Activated T-helper 1 cell treated with anti-CD3 and anti-CD28 coated beads, Interleukin-12 subunit alpha, Interleukin-12 subunit beta, Interleukin-2, Interleukin-4 antibody, amounts not matched to agents 30 ng/mL and 10 ng/mL and 1 ng/mL, durations not matched to agents 14 hours and 24 hours and 36 hours (primary cell): ENCODE measurements at regions not wholly inside any gene's neighbourhood (a gene's known extent, or its start where the extent isn't known, plus 50 kb on each side); places are given as distances from the start of the nearest gene placed in this dataset.

ENCODE experiments used
- DNase-seq: peaks from one replicate; pipeline ENCODE4 v3.0.0; 2021; ENCODE audit warnings: low spot score
- H3K27ac Mint-ChIP-seq: one replicate; pipeline ENCODE4 v1.8.0; 2021; ENCODE audit warnings: mild to moderate bottlenecking, mixed read lengths
- H3K27me3 Mint-ChIP-seq: one replicate; pipeline ENCODE4 v1.8.0; 2022; ENCODE audit warnings: mild to moderate bottlenecking, moderate library complexity, mixed read lengths; ENCODE audit not compliant: insufficient read depth
- H3K36me3 Mint-ChIP-seq: one replicate; pipeline ENCODE4 v1.8.0; 2021; ENCODE audit warnings: low read depth, mixed read lengths
- H3K4me1 Mint-ChIP-seq: one replicate; pipeline ENCODE4 v1.8.0; 2021; ENCODE audit warnings: low read depth, mixed read lengths
- H3K4me3 Mint-ChIP-seq: one replicate; pipeline ENCODE4 v1.8.0; 2021; ENCODE audit warnings: mild to moderate bottlenecking, moderate library complexity, mixed read lengths
- H3K9me3 Mint-ChIP-seq: one replicate; pipeline ENCODE4 v1.8.0; 2021; ENCODE audit warnings: mixed read lengths
- intact Hi-C: fragments of 100-400 bp; cut with micrococcal nuclease; formaldehyde crosslinking; loops from one replicate; pipeline ENCODE4 v1.15.1; 2024

- Mint-ChIP-seq H3K27me3 (peaks cover 9% of the 10 kb centered on the region), H3K4me1 (no peaks in the 10 kb centered on the region), H3K9me3 (no peaks in the 10 kb centered on the region), H3K36me3 (no peaks in the 10 kb centered on the region), H3K27ac (no peak overlapping the region), H3K4me3 (no peak overlapping the region)
- intact Hi-C loops: no loop called here
- no peak for DNase-seq
These were observed 73.5 kb downstream of the TNFAIP2 start for GRCh38 chr14:103196716-103197115.

- Mint-ChIP-seq H3K27me3 (peaks cover 7% of the 10 kb centered on the region), H3K4me1 (no peaks in the 10 kb centered on the region), H3K27ac (no peak overlapping the region), H3K9me3 (no peaks in the 10 kb centered on the region), H3K36me3 (no peaks in the 10 kb centered on the region), H3K4me3 (no peak overlapping the region)
- no peak for DNase-seq
- intact Hi-C loops: no loop called here
These were observed 75.2 kb downstream of the TNFAIP2 start for GRCh38 chr14:103198131-103199105.

DNA sequence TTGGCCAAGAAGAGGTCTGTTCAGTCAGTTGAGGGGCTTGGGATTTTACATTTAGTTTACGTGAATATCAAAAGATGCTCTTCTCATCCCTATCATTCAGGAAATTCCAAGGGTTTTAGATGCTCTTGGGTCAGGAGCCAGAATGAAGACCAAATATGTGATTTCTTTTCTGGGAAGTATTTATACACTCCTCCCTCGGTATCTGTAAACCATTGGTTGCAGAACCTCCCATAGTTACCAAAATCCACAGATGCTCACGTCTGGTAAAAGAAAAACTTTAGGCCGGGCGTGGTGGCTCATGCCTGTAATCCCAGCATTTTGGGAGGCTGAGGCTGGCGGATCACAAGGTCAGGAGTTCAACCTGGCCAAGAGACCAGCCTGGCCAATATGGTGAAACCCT, 75.9 kb downstream of the TNFAIP2 start:
- Mint-ChIP-seq H3K36me3 (no peaks in the 10 kb centered on the region), H3K27me3 (peaks cover 5% of the 10 kb centered on the region), H3K9me3 (peaks cover 5% of the 10 kb centered on the region), H3K4me1 (no peaks in the 10 kb centered on the region), H3K4me3 (no peak overlapping the region), H3K27ac (no peak overlapping the region)
- intact Hi-C loops: no loop called here
- DNase-seq: no peak

DNA sequence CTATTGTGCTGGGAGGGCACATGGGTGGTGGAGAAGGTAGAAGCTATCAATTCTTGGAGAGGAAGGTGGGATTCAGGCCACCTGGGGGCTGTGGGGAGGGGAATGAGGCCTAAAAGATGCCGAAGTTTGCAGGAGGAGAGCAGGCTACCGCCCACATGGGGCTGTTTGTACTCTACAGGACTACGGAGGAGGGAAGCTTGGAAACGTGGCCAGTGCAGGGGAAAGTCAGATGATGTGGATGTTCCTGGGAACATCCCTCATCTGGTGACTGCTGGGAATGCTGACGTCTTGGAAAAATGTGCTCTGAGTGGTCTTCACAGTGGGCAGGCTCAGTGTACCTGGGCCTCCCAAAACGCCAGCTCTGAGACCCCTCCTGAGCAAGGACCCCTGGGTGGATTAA, 78.5 kb downstream of the TNFAIP2 start:
- H3K4me3 Mint-ChIP-seq: no peak overlapping the region
- H3K4me1 Mint-ChIP-seq: no peaks in the 10 kb centered on the region

DNA sequence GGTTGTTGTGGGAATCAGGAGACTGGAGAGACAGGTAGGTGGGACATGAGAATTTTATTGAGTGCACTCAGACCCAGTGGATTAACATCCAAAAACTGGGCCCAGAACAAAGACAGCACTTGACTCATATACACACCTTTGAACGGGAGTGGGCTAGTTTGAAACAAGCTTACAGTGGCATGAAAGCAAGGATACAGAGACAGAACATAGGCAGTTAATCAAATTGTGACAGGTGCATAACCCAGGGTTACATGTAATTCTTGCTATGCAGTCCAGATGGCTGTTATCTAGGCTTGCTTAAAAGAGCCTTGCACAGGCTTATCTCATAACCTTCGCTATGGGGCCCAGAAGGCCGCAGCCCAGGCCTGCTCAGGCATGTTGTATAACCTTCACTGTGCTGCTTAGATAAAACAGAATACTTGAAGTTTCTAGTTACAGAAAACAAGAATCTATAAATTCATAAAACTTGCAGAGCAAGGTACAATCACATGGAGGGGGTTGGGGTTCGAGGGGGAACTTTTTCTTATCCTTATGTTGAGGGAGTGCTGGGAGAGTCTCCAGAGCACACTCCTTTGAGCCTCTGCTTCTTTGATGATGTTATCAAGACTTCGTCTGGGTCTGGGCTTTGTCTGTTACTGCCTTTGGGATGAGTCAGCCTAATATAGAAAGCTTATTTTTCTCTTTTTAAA, 81.7 kb downstream of the TNFAIP2 start:
- Mint-ChIP-seq H3K27ac (no peak overlapping the region), H3K4me3 (no peak overlapping the region), H3K27me3 (peaks cover 28% of the 10 kb centered on the region), H3K9me3 (peaks cover 17% of the 10 kb centered on the region), H3K4me1 (no peaks in the 10 kb centered on the region), H3K36me3 (peaks cover 2% of the 10 kb centered on the region)
- intact Hi-C loops: no loop called here
- no peak for DNase-seq

More for the DNA sequence above, 78.5 kb downstream of the TNFAIP2 start:
- no peak for DNase-seq
- Mint-ChIP-seq H3K9me3 (peaks cover 17% of the 10 kb centered on the region), H3K27ac (no peak overlapping the region), H3K36me3 (no peaks in the 10 kb centered on the region), H3K27me3 (peaks cover 14% of the 10 kb centered on the region)
- intact Hi-C loops: no loop called here

GRCh38 chr14:103205541-103205906, 82.3 kb downstream of the TNFAIP2 start:
- H3K27me3 Mint-ChIP-seq: peaks cover 29% of the 10 kb centered on the region
- intact Hi-C loops: no loop called here
- no peak for DNase-seq
- peaks cover 17% of the 10 kb centered on the region for H3K9me3 Mint-ChIP-seq
- no peaks in the 10 kb centered on the region for H3K4me1 Mint-ChIP-seq
- H3K27ac Mint-ChIP-seq: no peak overlapping the region
- H3K36me3 Mint-ChIP-seq: peaks cover 2% of the 10 kb centered on the region
- no peak overlapping the region for H3K4me3 Mint-ChIP-seq

- peaks cover 29% of the 10 kb centered on the region for H3K27me3 Mint-ChIP-seq
These were observed 82.8 kb downstream of the TNFAIP2 start for GRCh38 chr14:103206023-103206481.

DNA sequence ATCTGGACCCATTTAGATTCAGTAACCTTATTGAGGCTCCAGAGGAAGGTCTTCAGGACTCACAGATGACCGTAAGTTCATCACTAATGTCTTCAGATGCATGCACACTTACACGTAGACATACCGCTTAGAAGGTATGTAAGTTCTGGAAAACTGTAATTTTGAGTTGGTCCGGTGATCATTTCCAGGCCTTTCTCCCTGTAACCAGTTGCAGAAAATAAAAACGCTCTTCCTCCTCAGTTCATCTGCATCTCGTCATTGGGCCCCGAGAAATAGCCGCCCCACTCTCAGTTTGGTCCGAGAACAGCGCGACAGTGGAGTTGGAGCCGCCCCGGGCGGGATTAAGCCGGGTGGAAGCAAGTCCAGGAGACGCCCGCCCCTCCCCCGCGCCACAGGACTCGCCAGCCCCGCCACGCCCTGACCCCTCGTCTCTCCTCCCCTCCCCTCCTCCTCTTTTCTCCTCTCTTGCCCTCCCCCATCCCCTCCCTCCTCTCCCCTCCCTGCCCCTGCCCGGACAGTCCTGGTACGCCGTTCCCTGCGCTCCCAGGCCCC, 83.7 kb downstream of the TNFAIP2 start:
- Mint-ChIP-seq H3K4me3 (no peak overlapping the region), H3K27me3 (peaks cover 30% of the 10 kb centered on the region), H3K27ac (no peak overlapping the region), H3K9me3 (peaks cover 17% of the 10 kb centered on the region), H3K36me3 (peaks cover 2% of the 10 kb centered on the region), H3K4me1 (no peaks in the 10 kb centered on the region)
- intact Hi-C loops: no loop called here
- no peak for DNase-seq

More at GRCh38 chr14:103206023-103206481, 82.8 kb downstream of the TNFAIP2 start:
- DNase-seq: no peak
- no peak overlapping the region for H3K4me3 Mint-ChIP-seq
- intact Hi-C loops: no loop called here
- H3K4me1 Mint-ChIP-seq: no peaks in the 10 kb centered on the region
- H3K27ac Mint-ChIP-seq: no peak overlapping the region
- H3K36me3 Mint-ChIP-seq: peaks cover 2% of the 10 kb centered on the region
- peaks cover 17% of the 10 kb centered on the region for H3K9me3 Mint-ChIP-seq

DNA sequence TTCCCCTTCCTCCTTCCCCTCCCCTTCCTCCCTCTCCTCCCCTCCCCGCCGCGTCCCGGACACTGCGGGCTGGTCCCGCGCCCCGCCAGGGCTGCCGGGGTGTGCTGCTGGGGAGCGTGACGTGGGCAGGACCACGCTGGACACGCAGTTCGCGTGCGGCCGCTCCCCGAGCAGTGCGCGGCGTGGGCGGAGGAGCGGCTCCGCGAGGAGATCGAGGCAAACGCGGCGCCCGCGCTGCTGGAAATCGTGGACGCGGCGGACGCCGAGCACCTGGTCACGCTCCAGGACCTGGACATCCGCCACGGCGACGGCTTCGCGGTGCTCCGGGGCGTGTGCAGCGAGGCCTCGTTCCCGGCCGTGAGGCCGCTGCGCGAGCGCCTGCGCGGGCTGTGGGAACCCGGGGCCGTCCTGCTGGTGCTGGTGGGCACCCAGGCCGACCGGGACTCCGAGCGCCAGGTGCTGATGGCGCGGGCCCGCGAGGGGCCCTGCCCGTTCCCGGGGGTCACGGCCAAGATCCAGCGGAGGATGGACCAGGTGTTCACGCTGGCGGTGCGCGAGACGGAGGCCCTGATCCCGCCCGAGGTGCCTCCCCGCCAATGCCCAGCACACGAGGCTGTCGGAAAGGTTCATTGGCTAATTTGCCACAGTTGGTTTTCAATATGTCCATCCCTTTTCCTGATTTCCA, 84.3 kb downstream of the TNFAIP2 start:
- Mint-ChIP-seq H3K36me3 (peaks cover 2% of the 10 kb centered on the region), H3K27me3 (peaks cover 36% of the 10 kb centered on the region), H3K9me3 (peaks cover 17% of the 10 kb centered on the region), H3K4me1 (no peaks in the 10 kb centered on the region), H3K27ac (no peak overlapping the region), H3K4me3 (no peak overlapping the region)
- no peak for DNase-seq
- intact Hi-C loops: no loop called here

DNA sequence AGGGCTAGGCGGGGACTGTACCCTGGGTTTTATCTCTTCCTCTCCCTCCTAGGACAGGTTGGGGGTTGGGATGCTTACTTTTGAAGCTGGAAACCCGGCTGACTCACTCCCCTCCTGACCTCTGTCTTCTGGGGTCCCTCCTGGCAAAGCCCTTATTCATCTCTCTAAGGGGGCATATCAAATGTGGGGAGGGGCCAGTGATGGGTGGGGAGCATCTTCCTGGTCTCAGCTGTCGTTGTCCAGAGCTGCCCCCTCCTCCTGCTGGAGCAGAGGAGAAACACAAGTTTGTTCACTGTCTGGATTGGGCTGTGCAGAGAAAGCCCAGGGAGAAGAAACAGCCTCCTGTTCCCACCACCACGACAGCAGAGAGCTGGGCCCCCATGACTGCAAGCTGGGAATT, 85.8 kb downstream of the TNFAIP2 start:
- Mint-ChIP-seq H3K4me1 (no peaks in the 10 kb centered on the region), H3K27ac (no peak overlapping the region), H3K36me3 (peaks cover 2% of the 10 kb centered on the region), H3K9me3 (peaks cover 12% of the 10 kb centered on the region), H3K27me3 (peaks cover 39% of the 10 kb centered on the region), H3K4me3 (no peak overlapping the region)
- intact Hi-C loops: no loop called here
- DNase-seq: no peak

- peaks cover 8% of the 10 kb centered on the region for H3K9me3 Mint-ChIP-seq
- peaks cover 35% of the 10 kb centered on the region for H3K27me3 Mint-ChIP-seq
- no peaks in the 10 kb centered on the region for H3K4me1 Mint-ChIP-seq
- peaks cover 2% of the 10 kb centered on the region for H3K36me3 Mint-ChIP-seq
- H3K27ac Mint-ChIP-seq: no peak overlapping the region
- no peak overlapping the region for H3K4me3 Mint-ChIP-seq
- DNase-seq: no peak
- intact Hi-C loops: no loop called here
These were observed 86.2 kb downstream of the TNFAIP2 start for GRCh38 chr14:103209506-103209905.

DNA sequence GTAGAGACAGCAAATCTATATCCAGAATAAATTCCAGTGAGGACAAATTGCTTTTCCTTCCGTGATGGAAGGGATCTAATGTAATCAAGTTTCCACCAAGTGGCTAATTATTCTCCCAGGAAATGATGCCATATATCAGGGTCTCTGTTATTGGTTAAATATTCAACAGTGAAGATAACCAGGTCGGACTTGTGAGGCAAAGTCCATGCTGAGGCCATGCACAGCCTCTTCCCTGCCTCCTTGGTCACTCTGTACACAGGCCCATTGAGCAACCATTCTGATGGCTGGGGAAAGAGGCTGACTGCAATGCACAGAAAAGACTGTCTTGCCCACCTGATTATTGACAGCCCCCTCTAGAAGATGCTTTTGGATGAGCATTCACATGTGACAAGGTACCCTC, 90.1 kb downstream of the TNFAIP2 start:
- Mint-ChIP-seq H3K36me3 (peaks cover 1% of the 10 kb centered on the region), H3K4me1 (no peaks in the 10 kb centered on the region), H3K27me3 (peaks cover 25% of the 10 kb centered on the region), H3K4me3 (no peak overlapping the region), H3K9me3 (no peaks in the 10 kb centered on the region), H3K27ac (no peak overlapping the region)
- no peak for DNase-seq
- intact Hi-C loops: no loop called here
